Fibroblast of lung (primary cell): ENCODE measurements at regions not wholly inside any gene's neighbourhood (a gene's known extent, or its start where the extent isn't known, plus 50 kb on each side); places are given as distances from the start of the nearest gene placed in this dataset.
"Not testable (repeated sequence)": the region's sequence is repeated elsewhere in the genome, so short reads cannot be mapped to it uniquely, and the experiment has no call there.

Experiments
- DNase-seq, 2 donors: peaks; one replicate each; pipeline versions ENCODE4 v3.0.0 to v3.0.0-alpha.2; 2010; ENCODE audit warnings: low read depth in 2 of 2
- H2AFZ ChIP-seq: 2 replicates; pipeline ENCODE4 v1.5.1; 2012; ENCODE audit warnings: low read length, control low read depth, inconsistent platforms
- H3K27ac ChIP-seq: 2 replicates; pipeline ENCODE4 v1.5.1; 2011; ENCODE audit warnings: low read length, control low read depth; ENCODE audit not compliant: insufficient read depth
- H3K27me3 ChIP-seq: 2 replicates; pipeline ENCODE4 v1.5.1; 2011; ENCODE audit warnings: mild to moderate bottlenecking, low read length; ENCODE audit not compliant: control insufficient read depth, insufficient read depth
- H3K36me3 ChIP-seq: 2 replicates; pipeline ENCODE4 v1.5.1; 2011; ENCODE audit warnings: low read length; ENCODE audit not compliant: control insufficient read depth, insufficient read depth
- H3K4me1 ChIP-seq: 2 replicates; pipeline ENCODE4 v1.5.1; 2011; ENCODE audit warnings: low read length; ENCODE audit not compliant: control insufficient read depth, insufficient read depth; ENCODE audit errors: extremely low read depth
- H3K4me2 ChIP-seq: 2 replicates; pipeline ENCODE4 v1.5.1; 2011; ENCODE audit warnings: low read length, control low read depth; ENCODE audit not compliant: insufficient read depth; ENCODE audit errors: extremely low read depth
- H3K4me3 ChIP-seq, 4 experiments: fragments of 200-600 bp in 1 of 4; sonication (generic) in 1 of 4; replicated peaks in 1 of 4; 2 replicates each; pipeline ENCODE4 v1.5.1; 2011 to 2016; ENCODE audit warnings: low read length in 4 of 4, low read depth in 3 of 4, mild to moderate bottlenecking in 3 of 4, control low read depth in 2 of 4, inconsistent platforms in 1 of 4, mixed read lengths in 1 of 4; ENCODE audit not compliant: insufficient read depth in 1 of 4; ENCODE audit errors: control extremely low read depth in 1 of 4
- H3K79me2 ChIP-seq: 2 replicates; pipeline ENCODE4 v1.5.1; 2012; ENCODE audit warnings: mild to moderate bottlenecking, low read length, inconsistent platforms; ENCODE audit not compliant: control insufficient read depth, insufficient read depth
- H3K9ac ChIP-seq: 2 replicates; pipeline ENCODE4 v1.5.1; 2011; ENCODE audit warnings: mild to moderate bottlenecking, low read length, control low read depth; ENCODE audit not compliant: insufficient read depth
- H3K9me3 ChIP-seq: 2 replicates; pipeline ENCODE4 v1.5.1; 2012; ENCODE audit warnings: low read depth, low read length; ENCODE audit not compliant: control insufficient read depth, insufficient read depth
- H4K20me1 ChIP-seq: 2 replicates; pipeline ENCODE4 v1.5.1; 2011; ENCODE audit warnings: low read length; ENCODE audit not compliant: control insufficient read depth, insufficient read depth; ENCODE audit errors: extremely low read depth
- CTCF ChIP-seq, 2 donors: IDR thresholded peaks in 1 of 2; conservative IDR thresholded peaks in 1 of 2; 1 replicate in 1 of 2; 2 replicates in 1 of 2; pipeline ENCODE4 v1.5.1; 2011 to 2012; ENCODE audit warnings: low read length in 2 of 2, control low read depth in 1 of 2, inconsistent platforms in 1 of 2, low read depth in 1 of 2, mild to moderate bottlenecking in 1 of 2
- EZH2 ChIP-seq: IDR thresholded peaks from 2 replicates; pipeline ENCODE4 v1.5.1; 2012; ENCODE audit warnings: low read length, control low read depth, mild to moderate bottlenecking; ENCODE audit errors: missing control alignments

- not testable (repeated sequence) for H3K4me2 ChIP-seq, DNase-seq, H3K4me1 ChIP-seq, H3K27ac ChIP-seq, H3K9me3 ChIP-seq, H2AFZ ChIP-seq, H3K79me2 ChIP-seq, H3K36me3 ChIP-seq, H3K4me3 ChIP-seq, H3K27me3 ChIP-seq, H4K20me1 ChIP-seq, H3K9ac ChIP-seq
Observed at GRCh38 chr22:49669427-49669968, 158.2 kb downstream of the BRD1 start.

DNA sequence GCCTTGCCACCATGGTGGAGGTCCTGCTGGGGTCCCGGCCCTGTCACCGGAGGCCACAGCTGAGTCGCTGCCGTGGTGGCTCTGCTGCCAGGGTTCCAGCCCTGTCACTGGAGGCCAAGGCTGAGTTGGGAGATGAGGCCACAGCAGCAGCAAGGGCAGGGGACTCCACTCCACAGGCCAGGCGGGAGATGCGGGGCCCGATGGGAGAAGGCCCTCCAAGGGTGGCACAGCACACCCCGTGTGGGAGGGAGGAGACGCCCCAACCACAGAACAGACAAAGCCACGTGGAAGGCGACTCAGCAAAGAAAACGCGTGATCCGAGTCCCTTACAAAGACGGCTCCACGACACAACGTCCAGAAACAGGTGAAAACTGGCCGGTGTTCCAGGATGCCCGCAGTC, 159.3 kb downstream of the BRD1 start:
- Histone ChIP-seq H4K20me1 (no peaks in the 10 kb centered on the region), H3K9ac (no peak overlapping the region), H3K79me2 (no peaks in the 10 kb centered on the region), H2AFZ (no peak overlapping the region), H3K27me3 (peaks cover 4% of the 10 kb centered on the region), H3K4me2 (no peak overlapping the region), H3K4me1 (no peaks in the 10 kb centered on the region), H3K27ac (no peak overlapping the region), H3K36me3 (no peaks in the 10 kb centered on the region), H3K9me3 (no peaks in the 10 kb centered on the region), H3K4me3 (no peak overlapping the region)
- no peak for TF ChIP-seq EZH2
- no peak for TF ChIP-seq CTCF (conservative IDR thresholded peaks at IDR 0.05 in 1 of 2, IDR thresholded peaks at IDR 0.05 in 1 of 2; ENCODE audit: low read depth in 1 of 2, low read length in 2 of 2)
- no peak for DNase-seq

DNA sequence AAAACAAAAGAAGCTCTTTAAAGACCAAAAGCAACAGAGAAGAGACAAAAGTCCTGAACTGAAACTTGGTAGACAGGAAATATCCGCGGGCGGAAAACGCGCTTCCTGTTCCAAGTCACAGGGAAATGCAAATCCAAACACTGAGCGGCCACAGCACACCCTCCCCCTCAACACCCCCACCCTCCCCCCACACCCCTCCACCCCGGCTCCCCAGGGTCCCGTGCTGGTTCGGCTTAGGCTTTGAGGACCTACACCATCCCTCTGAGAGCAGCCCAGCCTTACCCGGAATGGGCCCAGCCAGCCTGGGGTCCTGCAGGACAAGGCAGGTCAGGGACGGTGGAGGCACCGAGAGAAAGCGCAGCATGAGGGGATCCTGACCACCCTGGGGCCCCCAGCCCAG, 160.4 kb downstream of the BRD1 start:
- H3K4me3 ChIP-seq: no peak overlapping the region
- H3K27me3 ChIP-seq: peaks cover 4% of the 10 kb centered on the region
- H3K27ac ChIP-seq: no peak overlapping the region
- no peak for DNase-seq
- H3K79me2 ChIP-seq: no peaks in the 10 kb centered on the region
- no peak overlapping the region for H3K9ac ChIP-seq
- no peaks in the 10 kb centered on the region for H3K36me3 ChIP-seq
- no peak overlapping the region for H2AFZ ChIP-seq
- no peaks in the 10 kb centered on the region for H3K9me3 ChIP-seq
- no peaks in the 10 kb centered on the region for H3K4me1 ChIP-seq
- TF ChIP-seq CTCF (conservative IDR thresholded peaks at IDR 0.05 in 1 of 2, IDR thresholded peaks at IDR 0.05 in 1 of 2; ENCODE audit: low read depth in 1 of 2, low read length in 2 of 2) (no peak), EZH2 (no peak)
- no peaks in the 10 kb centered on the region for H4K20me1 ChIP-seq
- no peak overlapping the region for H3K4me2 ChIP-seq
